Activated CD4-positive, alpha-beta T cell treated with anti-CD3 and anti-CD28 coated beads, Interleukin-2, amount 50 U/mL, for 16 hours (primary cell): ENCODE measurements at regions not wholly inside any gene's neighbourhood (a gene's known extent, or its start where the extent isn't known, plus 50 kb on each side); places are given as distances from the start of the nearest gene placed in this dataset.
"Not testable (repeated sequence)": the region's sequence is repeated elsewhere in the genome, so short reads cannot be mapped to it uniquely, and the experiment has no call there.

Source experiments
- DNase-seq: peaks from one replicate; pipeline ENCODE4 v3.0.0-alpha.2; 2020

GRCh38 chr6:112401083-112401482 is 54.0 kb downstream of the RFPL4B start:
- no peak for DNase-seq

- DNase-seq, result no peak
Measured at GRCh38 chr6:112407101-112407590, 60.0 kb downstream of the RFPL4B start.

- DNase-seq, result no peak
Measured at GRCh38 chr6:112408522-112408921, 61.4 kb downstream of the RFPL4B start.

DNA sequence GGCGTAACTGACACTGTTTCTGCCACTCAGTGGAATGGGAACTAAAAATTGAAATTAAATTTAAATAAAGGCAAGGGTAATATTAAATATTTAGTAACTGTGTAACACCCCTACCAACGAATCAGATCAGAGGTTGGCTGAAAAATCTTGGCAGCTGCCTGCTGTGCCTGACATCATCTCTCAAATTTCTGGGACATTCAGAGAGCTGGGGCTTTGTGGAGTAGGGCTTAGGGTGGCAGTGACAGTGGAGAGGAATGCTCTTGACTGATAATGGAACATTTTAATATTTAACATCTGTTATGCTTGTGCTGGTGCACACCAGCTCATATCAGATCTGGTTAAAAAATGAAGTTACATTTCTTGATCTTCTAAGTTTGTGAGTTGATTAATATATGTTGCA is 62.2 kb downstream of the RFPL4B start:
- DNase-seq, result no peak

DNA sequence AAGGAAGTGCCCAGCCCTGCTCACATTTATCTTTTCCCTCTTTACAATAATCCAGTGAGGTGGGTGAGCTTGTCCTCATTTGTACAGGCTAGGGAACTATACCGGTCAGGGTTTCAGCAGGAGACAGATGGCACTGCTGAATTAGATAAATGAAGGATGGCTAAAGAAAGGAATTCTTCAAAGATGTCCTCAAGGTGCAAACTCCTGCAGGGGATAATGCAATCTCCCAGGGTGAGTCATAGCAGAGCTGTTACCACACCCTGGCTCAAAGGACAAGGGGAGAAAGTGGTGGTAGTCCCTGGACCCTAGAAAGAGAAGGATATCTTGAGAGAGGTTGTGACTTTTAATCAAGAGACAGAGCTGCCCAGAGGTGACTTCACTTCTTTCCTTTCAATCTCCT is 66.7 kb downstream of the RFPL4B start:
- no peak for DNase-seq

- no peak for DNase-seq
Measured at GRCh38 chr6:112415366-112415765, 68.2 kb downstream of the RFPL4B start.

DNA sequence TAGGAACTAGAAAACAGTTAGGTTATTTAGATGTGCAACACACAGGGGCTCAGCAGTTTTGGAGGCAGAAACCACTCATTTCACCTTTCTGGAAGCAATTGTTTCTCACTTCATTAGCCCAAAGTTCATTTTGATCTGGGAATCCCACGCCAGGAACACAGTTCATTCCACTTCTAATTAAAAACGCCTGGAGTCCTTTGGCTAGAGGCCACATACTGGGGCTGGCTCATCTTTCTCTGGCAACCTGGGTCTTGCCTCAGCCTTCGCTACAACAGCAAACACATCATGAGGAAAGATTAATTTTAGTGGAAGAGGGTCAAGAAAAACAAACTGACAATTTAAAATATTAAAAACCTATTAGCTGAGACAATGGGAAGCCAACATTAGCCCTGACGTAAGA is 69.7 kb downstream of the RFPL4B start:
- DNase-seq, result no peak

- not testable (repeated sequence) for DNase-seq
Measured at GRCh38 chr6:112427011-112427410, 79.9 kb downstream of the RFPL4B start.

- no peak for DNase-seq
Measured at GRCh38 chr6:112427499-112427898, 80.4 kb downstream of the RFPL4B start.

DNA sequence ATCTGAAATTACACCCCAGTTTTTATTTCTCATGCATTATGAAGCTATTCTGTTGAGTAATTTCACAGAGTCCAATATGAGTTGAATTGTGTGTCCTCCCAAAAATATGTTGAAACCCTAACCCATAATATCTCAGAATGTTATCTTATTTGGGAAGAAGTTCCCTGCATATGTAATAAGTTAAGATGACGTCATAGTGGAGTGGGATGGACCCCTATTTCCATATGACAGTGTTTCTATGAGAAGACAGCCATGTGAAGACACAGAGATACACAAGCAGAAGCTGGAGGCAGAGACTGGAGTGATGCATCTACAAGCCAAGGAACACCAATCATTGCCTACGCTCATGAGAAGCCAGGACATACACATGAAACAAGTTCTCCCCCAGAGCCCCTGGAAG is 81.3 kb downstream of the RFPL4B start:
- DNase-seq, result no peak

GRCh38 chr6:112429226-112429625 is 82.1 kb downstream of the RFPL4B start:
- no peak for DNase-seq

GRCh38 chr6:112431803-112432202 is 84.7 kb downstream of the RFPL4B start:
- DNase-seq, result no peak

DNA sequence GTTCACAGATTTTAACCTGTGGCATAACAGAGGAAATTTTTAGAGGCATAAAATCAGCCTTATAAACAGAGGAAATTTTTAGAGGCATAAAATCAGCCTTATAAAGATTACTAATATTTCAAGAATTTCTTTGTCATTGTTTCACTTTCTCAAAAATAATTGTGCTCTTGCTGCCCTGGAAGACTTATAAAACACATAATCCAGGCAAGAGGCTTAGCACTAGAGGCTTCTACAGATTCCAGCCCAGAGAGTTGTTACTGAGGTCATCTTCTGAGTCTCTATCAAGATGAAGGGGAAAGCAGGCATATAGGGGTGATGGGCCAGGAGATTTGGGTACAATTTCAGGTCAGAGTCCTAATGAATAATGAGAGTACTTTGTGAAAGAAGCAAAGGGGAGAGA is 85.7 kb downstream of the RFPL4B start:
- DNase-seq, result no peak

DNA sequence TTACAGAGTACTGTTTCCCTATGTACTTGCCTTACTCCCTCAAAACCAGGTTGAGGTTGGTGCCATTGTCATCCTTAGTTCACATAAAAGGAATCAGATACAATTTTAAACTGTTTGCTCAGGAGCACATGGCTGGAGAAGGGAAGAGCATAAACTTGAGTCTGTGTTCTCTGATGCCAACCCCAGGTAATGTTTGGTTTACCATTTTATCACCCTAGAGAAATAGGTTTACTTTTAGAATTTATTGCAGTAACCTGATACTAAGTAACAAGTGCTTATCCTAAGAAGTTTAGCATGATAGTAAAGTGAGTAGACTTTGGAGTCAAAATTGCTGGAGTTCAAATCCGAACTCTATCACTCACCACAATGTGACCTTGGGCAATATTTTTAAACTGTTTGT is 86.3 kb downstream of the RFPL4B start:
- DNase-seq, result no peak

- DNase-seq, result no peak
Measured at GRCh38 chr6:112434896-112435435, 87.8 kb downstream of the RFPL4B start.

DNA sequence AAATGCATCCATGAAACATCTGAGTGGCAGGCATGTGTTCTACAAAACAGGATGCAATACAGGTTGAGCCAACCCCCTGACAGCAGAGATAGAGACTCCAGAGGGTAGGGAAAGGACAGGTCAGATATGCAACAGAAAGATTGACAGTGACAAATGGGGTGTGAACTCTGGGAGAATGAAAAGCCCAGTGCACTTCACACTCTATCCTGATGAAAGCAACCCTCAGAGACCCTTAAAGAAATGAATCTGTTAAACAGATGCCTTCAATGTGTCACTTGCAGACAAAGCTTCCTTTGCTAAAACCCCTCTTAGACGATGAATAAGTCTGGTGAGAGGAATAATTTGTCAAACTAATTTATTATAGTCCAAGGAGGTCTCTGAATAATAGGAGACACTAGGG is 89.9 kb downstream of the RFPL4B start:
- no peak for DNase-seq

GRCh38 chr6:112439010-112439409 is 91.9 kb downstream of the RFPL4B start:
- no peak for DNase-seq

- no peak for DNase-seq
Measured at GRCh38 chr6:112439432-112439831, 92.3 kb downstream of the RFPL4B start.

DNA sequence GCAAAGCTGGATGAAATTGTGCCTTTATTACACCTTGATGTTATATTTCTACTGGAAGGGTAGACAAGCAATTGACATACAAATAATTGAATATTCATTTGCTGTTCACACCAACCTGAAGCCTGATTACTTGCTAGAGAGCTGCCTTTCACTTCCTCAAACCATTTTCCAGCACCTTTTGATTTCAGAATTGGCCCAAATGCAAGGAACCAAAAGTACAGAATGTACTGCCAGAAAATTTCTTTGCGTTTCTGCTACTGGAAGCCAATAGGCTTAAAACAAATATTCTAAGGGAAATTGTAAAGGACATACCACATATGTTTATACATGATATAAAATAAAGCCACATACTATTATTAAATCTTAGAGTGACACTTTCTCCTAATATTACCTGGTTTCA is 94.5 kb downstream of the RFPL4B start:
- no peak for DNase-seq

- no peak for DNase-seq
Measured at GRCh38 chr6:112443179-112444065, 96.3 kb downstream of the RFPL4B start.

- DNase-seq, result not testable (repeated sequence)
Measured at GRCh38 chr6:112448786-112449185, 101.7 kb downstream of the RFPL4B start.

GRCh38 chr6:112450663-112451062 is 103.5 kb downstream of the RFPL4B start:
- DNase-seq, result no peak

GRCh38 chr6:112457886-112458285 is 110.8 kb downstream of the RFPL4B start:
- DNase-seq, result no peak

DNA sequence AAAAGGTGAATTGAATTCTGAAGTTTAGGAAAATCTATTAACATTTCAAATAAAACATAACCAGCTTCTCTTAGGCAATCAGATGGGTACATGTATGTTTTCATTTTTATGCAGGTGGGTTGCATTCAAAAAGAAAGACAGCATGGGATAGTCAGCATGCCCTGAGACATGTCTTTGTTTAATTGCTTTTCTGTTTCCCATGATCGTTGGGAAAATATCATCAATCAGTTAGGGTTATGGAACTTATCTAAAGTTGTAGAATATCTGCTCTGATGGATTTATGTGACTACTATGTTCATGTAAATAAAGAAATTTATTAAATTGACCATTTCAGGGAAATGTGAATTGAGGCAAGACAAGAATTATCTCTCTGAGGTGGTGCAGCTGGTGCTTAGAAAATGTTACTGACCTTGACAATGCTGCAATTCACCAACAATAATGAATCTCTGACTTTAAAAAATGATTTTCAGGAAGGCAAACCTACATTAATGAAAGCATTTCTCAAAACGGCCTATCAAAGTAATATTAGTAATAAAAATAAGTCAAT is 112.7 kb downstream of the RFPL4B start:
- no peak for DNase-seq
